Left lung (tissue), 4 donors: ENCODE measurements at regions not wholly inside any gene's neighbourhood (a gene's known extent, or its start where the extent isn't known, plus 50 kb on each side); places are given as distances from the start of the nearest gene placed in this dataset.

Experiments used
- ATAC-seq: fragments of 200-7000 bp; cut with Tn5 transposase; one replicate; pipeline ENCODE4 v1.9.1; 2020; ENCODE audit warnings: moderate library complexity
- DNase-seq, 4 donors: peaks; one replicate each; pipeline ENCODE4 v3.0.0-alpha.2; 2013 to 2020
- H3K27ac ChIP-seq, 2 donors: fragments of 200-600 bp; sonication (generic) in 1 of 2; one replicate each; pipeline versions ENCODE4 v1.5.0 to v1.8.0; 2020 to 2021
- H3K27me3 ChIP-seq, 2 donors: fragments of 200-600 bp; sonication (generic) in 1 of 2; one replicate each; pipeline versions ENCODE4 v1.5.0 to v1.8.0; 2020 to 2021
- H3K36me3 ChIP-seq, 2 donors: fragments of 200-600 bp; sonication (generic) in 1 of 2; one replicate each; pipeline versions ENCODE4 v1.5.0 to v1.8.0; 2020 to 2021
- H3K4me1 ChIP-seq, 2 donors: fragments of 200-600 bp; one replicate each; pipeline ENCODE4 v1.8.0; 2021
- H3K4me3 ChIP-seq, 2 donors: fragments of 200-600 bp; sonication (generic) in 1 of 2; one replicate each; pipeline versions ENCODE4 v1.5.0 to v1.8.0; 2020 to 2021; ENCODE audit warnings: mild to moderate bottlenecking in 1 of 2
- H3K9me3 ChIP-seq, 2 donors: fragments of 200-600 bp; sonication (generic) in 1 of 2; one replicate each; pipeline versions ENCODE4 v1.5.0 to v1.8.0; 2020 to 2021
- CTCF ChIP-seq, 2 donors: fragments of 200-600 bp; sonication (generic) in 1 of 2; IDR thresholded peaks; one replicate each; pipeline versions ENCODE4 v1.5.0 to v1.8.0; 2021; ENCODE audit warnings: antibody characterized with exemption in 2 of 2
- intact Hi-C, 2 donors: fragments of 100-400 bp; cut with DNase I; formaldehyde crosslinking; loops; one replicate each; pipeline versions ENCODE4 v1.11.2 to v1.14.2; 2022
- donor health status: DM: no; HTN: yes; CAD: no.
- donor health status: DM: no; HTN: no; CAD: no.

GRCh38 chr15:77715051-77715450, 82.3 kb upstream of the LINGO1 start:
- no peak overlapping the region for H3K27ac ChIP-seq
- peak in 1 of 4 donors; percentile 51 for DNase-seq

GRCh38 chr15:77714555-77714954, 81.8 kb upstream of the LINGO1 start:
- no peak for TF ChIP-seq CTCF (IDR thresholded peaks at IDR 0.05)
- ATAC-seq (no peak), DNase-seq (peak in 1 of 4 donors; percentile 26)
- no peak overlapping the region for H3K27ac ChIP-seq
- H3K4me3 ChIP-seq: no peak overlapping the region
- H3K36me3 ChIP-seq: no peaks in the 10 kb centered on the region
- no peaks in the 10 kb centered on the region for H3K9me3 ChIP-seq
- peaks cover 0 to 36% of the 10 kb centered on the region in 2 donors for H3K27me3 ChIP-seq
- H3K4me1 ChIP-seq: no peaks in the 10 kb centered on the region
- intact Hi-C loops: no loop called here

More at GRCh38 chr15:77715051-77715450, 82.3 kb upstream of the LINGO1 start:
- TF ChIP-seq CTCF (IDR thresholded peaks at IDR 0.05): no peak
- H3K36me3 ChIP-seq: no peaks in the 10 kb centered on the region
- no peaks in the 10 kb centered on the region for H3K9me3 ChIP-seq
- intact Hi-C loops: no loop called here
- no peaks in the 10 kb centered on the region for H3K4me1 ChIP-seq
- ATAC-seq: no peak
- H3K27me3 ChIP-seq: peaks cover 0 to 36% of the 10 kb centered on the region in 2 donors
- no peak overlapping the region for H3K4me3 ChIP-seq

GRCh38 chr15:77714023-77714422, 81.3 kb upstream of the LINGO1 start:
- Histone ChIP-seq H3K4me3 (no peak overlapping the region), H3K36me3 (no peaks in the 10 kb centered on the region), H3K27ac (no peak overlapping the region), H3K9me3 (no peaks in the 10 kb centered on the region), H3K4me1 (no peaks in the 10 kb centered on the region), H3K27me3 (peaks cover 0 to 36% of the 10 kb centered on the region in 2 donors)
- DNase-seq (peak in 1 of 4 donors; percentile 3), ATAC-seq (no peak)
- TF ChIP-seq CTCF (IDR thresholded peaks at IDR 0.05): no peak
- intact Hi-C loops: no loop called here

GRCh38 chr15:77713281-77713680, 80.6 kb upstream of the LINGO1 start:
- peak in 1 of 4 donors; percentile 51 for DNase-seq
- intact Hi-C loops: no loop called here
- H3K36me3 ChIP-seq: no peaks in the 10 kb centered on the region
- H3K4me3 ChIP-seq: no peak overlapping the region
- no peaks in the 10 kb centered on the region for H3K9me3 ChIP-seq
- peaks cover 0 to 36% of the 10 kb centered on the region in 2 donors for H3K27me3 ChIP-seq
- H3K27ac ChIP-seq: no peak overlapping the region
- no peaks in the 10 kb centered on the region for H3K4me1 ChIP-seq
- no peak for TF ChIP-seq CTCF (IDR thresholded peaks at IDR 0.05)
- no peak for ATAC-seq

GRCh38 chr15:77712438-77712837, 79.7 kb upstream of the LINGO1 start:
- Histone ChIP-seq H3K4me1 (no peaks in the 10 kb centered on the region), H3K27me3 (peaks cover 0 to 28% of the 10 kb centered on the region in 2 donors), H3K4me3 (no peak overlapping the region), H3K27ac (no peak overlapping the region), H3K36me3 (no peaks in the 10 kb centered on the region), H3K9me3 (no peaks in the 10 kb centered on the region)
- DNase-seq: peak in 1 of 4 donors; percentile 28
- no peak for TF ChIP-seq CTCF (IDR thresholded peaks at IDR 0.05)
- intact Hi-C loops: no loop called here
- no peak for ATAC-seq
